HG03439 (cell line): ENCODE measurements at regions not wholly inside any gene's neighbourhood (a gene's known extent, or its start where the extent isn't known, plus 50 kb on each side); places are given as distances from the start of the nearest gene placed in this dataset.
"Not testable (repeated sequence)": the region's sequence is repeated elsewhere in the genome, so short reads cannot be mapped to it uniquely, and the experiment has no call there.

Source experiments
- ATAC-seq: cut with Tn5 transposase; IDR thresholded peaks from one replicate; pipeline ENCODE4 v1.9.1; 2021; ENCODE audit warnings: mild to moderate bottlenecking, moderate library complexity; ENCODE audit not compliant: unreplicated experiment

DNA sequence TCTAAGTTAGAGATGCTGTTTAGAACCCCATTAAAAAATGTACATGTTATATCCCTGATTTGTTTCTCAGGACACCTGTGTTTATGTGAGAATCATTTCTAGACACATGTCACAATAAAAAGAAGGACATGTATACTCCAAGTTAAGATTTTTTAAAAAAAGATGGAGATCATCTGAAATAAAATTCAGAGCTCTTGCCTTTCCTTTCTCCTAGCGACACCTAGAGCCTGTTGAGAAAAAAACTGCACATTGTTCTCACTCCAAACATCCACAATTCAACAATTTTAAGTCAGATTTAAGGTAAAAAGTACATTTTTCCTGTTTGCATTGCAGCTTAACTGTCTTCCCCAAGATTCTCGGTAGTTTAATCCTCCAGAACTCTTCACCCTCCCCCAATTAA lies 171.8 kb downstream of the ATP6V0E2 start:
- not testable (repeated sequence) for ATAC-seq

DNA sequence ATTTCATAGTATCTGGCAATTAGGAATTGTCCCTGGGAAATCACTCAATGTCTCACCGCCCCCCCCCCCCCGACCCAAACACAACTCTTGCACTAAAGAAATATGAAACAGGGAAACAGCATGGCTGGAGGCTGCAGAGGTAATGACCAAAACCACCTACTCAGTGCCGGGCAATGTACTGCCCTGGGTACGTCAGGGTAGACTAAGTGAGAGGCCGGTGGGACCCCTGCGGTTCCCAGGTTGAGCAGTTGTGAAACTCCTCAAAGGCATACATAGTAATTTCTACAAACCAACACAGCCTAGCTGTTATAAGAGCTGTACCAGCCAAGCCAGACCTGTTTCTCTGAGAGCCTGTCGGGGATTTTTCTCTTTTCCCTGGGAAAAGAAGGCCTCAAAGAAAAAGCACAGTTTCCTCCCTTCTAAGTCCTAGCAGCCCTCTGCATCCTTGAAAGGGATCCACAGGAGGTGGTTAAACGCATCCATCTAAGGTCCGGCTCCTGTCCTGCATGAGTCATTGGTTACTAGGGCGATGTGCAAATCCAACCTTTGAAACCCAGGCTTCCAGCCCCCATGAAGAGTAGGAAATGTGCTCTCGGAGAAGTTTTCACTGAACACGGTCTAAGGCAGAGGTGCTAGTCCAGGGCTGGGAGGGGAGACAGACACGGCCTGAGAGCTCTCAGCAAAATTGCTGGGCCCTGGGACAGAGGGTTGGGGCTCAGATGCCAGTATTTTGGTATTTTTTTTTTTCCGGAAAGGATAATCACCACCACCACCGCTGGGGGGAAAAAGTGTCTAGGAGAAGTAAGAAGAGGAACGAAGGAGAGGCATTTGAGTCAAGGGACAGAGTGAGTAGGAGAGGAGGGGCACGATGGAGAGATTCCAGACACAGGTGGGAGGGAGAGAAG lies 172.8 kb downstream of the ATP6V0E2 start:
- not testable (repeated sequence) for ATAC-seq

DNA sequence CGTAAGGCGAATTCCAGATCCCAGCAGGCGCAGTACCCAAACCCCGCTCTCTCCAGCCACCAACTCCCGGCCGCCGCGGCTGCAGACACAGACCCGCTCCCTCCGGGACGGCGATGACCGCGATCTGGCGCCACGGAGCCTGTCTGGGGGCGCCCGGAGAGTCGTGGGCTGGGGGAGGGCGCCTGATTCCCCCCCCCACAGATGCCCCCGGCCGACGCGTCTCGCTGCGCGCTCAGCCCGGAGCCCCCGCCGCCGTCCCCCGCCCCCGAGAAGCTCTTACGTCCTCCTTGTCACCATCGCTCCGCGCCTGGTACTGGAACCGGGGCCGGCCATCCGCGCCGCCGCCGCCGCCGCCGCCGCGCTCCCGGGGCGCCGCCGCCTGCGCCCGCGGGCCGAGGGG lies 173.6 kb downstream of the ATP6V0E2 start:
- ATAC-seq = not testable (repeated sequence)

DNA sequence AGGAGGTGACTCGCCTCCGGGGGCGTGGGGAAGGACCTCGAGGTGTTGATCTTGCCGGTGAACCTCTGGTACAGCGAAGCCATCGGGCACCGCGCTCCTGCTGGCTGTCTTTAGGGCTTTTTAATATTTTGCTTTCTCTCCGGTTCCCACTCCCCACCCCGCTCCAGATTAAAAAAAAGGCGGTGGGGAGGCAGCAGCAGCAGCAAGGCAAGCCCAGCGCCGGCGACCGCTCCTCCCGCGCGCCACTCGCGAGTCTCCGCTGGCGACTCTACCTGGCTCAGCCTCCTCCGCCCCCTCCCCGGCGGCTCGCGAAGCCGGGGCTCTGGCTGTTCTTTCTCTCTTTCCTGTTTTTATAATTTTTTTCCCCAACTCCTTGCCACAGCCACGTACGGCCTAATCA lies 174.0 kb downstream of the ATP6V0E2 start:
- not testable (repeated sequence) for ATAC-seq

DNA sequence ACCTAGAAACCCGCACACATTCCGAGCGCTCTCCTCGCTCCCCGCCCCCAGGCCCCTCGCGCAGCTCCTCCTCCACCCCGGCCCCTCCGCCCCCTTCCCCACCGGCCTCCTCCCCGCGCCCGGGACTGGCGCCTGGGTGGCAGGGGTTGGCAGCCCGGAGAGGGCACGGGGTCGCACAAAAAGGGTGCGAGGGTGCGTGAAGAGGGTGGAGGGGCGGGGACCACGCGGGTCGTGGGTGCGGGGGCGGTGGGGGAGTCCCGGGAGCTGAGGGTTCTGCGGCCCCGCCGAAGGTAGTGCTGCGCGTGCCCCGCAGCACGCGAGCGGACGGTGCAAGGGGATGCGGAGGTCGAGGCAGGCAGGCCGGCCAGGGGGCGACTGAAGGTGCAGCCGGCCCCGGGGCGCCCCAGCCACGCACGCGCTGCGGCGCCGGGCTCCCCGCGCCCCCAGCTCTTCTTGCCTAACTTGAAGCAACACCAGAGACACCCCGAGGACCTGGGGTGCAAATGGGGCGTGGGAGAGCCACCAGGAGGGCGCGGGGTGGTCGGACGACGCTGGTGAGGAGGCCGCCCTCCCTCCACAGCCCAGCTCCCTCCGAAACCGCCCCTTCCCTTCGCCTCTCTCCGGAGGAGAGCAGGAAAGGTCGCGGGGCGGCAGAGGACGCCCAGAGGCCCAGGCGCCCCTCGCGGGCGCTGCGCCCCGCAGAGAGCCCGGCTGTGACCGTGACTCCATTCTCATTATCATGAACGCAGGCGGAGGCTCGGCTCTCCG lies 174.7 kb downstream of the ATP6V0E2 start:
- not testable (repeated sequence) for ATAC-seq

DNA sequence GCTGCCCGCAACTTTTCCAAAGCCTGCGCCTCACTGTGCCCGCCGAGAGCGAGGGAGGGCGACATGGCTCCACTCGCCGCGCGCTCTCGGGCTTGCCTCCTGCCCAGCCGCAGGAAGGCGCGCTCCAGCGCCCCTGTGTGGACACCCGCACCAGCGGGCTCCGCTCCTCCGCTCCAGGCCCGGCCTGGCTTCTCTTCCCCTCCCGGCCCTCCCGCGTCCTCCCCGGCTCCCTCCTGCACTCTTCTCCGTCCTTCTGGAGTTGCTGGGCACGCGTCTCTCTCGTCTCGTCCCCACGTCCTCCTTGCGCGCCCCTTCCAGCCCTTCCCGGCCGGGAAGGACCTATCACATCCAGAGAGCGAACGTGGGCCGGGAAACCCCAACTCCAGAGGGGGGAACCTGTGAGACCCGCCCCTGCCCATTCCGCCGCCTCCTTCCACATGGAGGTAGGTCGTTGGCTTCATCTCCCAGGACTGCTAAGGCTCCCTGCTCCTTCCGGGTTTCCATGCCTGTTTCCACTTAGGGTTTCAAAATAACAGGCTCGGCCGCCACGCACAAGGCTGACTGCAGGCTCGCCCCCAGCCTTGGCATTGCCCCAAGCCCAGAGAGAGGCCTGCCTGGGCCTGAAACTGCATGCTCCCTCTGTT lies 175.4 kb downstream of the ATP6V0E2 start:
- ATAC-seq = not testable (repeated sequence)

DNA sequence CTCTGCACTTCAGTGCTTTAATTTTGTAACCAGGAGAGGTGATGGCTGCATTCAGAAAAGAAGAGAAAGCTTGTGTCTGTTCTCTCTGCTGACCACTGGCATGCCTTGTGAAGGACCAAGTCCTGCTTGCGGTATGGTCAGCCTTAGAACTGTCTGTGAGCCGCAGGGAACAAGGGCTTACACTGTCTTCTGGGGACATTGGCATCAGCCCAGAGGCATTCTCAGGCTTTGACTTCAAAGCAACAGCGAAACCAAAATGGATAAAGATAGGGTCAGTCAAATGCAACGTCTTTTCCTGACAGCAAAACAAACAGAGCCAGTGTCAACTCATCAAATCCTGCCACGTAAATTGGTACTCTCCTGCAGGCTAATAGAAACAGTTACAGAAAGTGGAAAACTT lies 179.6 kb downstream of the ATP6V0E2 start:
- ATAC-seq = not testable (repeated sequence)

DNA sequence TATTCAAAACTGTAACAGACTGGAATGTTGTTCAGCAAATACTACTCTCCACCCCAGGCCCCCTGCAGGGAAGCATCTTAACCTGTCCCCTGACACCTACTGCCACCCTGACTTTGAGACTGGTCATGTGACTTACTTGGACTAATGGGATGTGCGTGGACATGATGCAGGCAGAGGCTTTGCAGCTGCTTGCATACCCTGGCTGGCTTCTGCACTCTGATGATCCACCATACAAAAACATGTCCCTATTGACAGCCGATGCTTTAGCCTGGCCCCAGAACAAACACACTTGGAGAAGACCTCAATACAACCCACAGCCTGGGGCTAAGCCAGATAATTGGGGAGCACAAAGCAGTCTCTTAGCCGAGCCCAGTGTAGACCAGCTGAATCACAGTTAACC lies 180.5 kb downstream of the ATP6V0E2 start:
- ATAC-seq = not testable (repeated sequence)

DNA sequence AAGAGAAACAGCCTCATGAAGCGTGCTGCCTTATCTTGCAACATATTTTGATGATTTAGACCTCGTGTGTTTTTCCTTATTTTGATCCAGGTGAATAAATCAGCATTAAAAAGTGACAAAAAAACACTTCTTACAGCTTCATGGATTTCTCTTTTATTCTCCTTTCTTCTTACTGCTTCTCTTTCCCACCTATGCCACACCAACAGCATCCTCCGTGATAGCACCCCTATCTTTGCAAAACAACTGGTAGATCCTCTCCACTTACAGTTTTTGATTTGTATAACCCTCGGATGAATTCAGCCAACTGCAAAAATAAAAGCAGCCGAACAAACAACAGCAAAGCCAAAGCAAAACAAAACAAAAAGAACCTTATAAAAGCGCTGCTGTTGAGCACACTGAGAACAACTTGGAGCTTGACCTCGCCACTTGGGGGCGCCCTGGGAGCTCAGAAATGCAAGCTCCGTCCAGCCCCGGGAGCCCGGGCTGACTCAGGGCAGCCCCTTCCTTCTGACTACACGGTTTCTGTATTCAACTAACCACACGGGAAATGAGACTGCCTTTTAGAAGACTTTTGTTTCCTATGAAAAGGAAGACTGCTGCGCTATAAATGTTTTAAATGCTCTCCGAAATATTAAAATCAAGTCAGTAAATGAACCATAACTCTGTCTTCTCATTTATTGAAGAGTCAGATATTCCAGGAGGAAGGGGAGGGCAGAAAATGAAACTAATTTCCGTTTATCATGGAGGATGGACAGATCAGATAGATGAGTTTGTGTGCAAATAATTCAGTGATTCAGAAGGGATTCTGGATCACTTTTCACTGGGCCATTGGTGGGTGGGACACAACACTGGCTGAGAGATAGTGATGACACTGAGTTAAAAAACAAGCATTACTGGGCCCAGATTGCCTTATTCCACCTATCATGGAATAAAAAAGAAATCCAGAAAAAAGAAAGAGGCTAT lies 186.8 kb downstream of the ATP6V0E2 start:
- peak; percentile 87 for ATAC-seq

DNA sequence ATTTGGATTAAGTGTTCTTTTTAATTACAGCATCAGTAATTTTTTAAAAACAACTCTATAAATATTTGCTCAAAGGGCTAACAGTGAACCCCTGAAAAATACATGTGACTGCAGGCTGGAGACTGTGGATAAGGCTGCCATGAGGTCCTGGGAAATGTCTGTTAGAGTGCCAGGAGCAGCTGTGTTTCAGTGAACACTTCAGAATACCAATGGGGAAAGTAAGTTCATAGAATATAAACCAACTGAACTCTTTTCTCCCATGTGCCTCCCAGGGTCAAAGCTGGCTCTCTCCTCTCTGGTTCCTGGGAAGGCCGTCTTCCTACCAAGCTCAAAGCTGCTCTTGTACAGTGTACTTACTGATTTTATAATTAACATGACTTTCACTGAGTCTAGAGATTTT lies 189.4 kb downstream of the ATP6V0E2 start:
- not testable (repeated sequence) for ATAC-seq

DNA sequence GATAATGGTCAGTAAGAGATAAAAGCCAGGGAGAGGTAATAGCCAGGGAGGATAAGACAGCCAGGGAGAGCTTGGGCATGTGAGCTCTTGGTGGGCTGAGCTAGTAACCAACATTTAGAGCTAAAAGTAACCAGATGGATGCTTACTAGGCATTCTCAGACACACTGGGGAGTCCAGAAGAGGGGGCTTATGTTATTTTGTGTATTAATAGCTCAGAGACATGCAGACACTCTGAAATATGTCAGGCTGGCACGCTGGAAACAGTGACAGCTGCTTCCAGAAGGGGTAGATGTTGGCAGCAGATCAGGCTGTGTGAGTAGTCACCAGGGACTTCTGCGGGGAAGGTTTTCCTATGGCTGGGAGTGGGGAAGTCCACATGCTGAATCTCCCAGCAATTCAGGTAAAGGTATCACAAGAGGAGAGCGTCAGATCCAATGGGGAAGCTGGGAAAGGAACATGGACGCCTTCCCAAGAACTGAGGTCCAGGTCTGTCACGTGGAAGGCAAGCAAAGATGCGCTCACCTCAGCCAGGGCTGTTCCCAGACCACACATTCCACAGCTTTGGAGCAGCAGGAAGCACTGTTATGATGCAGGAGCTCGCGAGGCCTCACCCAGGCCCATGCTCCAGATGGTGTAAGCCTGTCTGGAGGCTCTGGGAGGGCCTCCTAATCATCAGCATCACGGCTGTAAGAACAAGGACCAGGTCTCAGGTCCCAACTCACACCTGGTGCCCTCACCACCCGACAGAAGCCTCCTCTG lies 196.0 kb downstream of the ATP6V0E2 start:
- ATAC-seq = not testable (repeated sequence)

DNA sequence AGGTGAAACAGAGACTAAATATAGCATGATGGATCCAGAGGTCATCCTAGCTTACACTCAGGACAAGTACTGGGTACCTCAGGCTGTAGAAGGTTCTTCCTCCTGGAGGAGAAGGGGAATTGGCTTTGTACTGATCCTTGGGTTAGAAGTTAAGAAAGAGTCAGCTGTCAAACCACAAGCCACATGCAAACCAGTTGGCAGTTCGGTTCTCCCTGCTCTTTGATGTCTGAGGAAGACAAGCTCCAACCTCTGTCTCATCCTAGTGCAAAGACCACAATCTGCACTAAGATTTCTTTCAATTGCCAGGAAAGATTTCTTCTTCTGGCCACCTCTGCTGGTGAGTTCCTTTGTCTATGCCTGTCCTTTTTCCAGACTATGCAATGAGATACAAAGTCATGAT lies 203.8 kb downstream of the ATP6V0E2 start:
- ATAC-seq = not testable (repeated sequence)

DNA sequence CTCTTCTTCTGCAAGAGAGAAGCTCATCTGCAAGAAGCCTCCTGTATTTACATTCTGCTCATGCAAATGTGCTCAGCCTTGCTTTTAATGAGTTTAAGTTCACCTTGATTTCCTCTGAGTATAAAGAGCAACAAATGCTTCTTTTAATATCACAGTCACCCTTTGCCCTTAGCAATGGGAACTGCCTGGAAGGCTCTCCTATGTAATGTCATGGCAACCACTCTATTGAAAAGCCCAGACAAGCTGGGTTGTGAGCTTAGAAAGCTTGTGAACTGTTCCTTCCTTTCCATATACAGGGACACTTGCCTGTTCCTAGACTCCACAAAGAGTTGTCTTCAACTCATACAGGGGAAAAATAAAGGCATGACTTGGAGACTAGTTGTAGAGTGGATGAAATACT lies 208.1 kb downstream of the ATP6V0E2 start:
- not testable (repeated sequence) for ATAC-seq

DNA sequence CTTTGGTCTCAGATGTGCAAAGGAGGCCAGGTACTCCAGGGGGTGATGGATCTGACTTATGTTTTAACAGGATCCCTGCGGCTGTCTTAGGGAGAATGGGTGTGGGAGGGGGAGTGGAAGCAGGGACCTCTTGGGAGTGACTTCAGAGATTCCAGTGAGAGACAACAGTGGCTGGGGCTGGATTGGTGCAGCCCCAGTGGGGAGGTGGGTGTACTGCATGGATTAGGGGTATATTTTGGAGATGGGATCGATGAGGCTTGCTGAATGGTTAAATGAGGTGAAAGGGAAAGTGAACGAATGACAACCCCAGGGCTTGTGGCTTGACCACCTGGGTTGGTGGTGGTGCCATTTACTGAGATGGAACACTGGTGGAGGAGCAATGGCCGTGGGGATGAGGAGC lies 211.0 kb downstream of the ATP6V0E2 start:
- ATAC-seq = not testable (repeated sequence)

DNA sequence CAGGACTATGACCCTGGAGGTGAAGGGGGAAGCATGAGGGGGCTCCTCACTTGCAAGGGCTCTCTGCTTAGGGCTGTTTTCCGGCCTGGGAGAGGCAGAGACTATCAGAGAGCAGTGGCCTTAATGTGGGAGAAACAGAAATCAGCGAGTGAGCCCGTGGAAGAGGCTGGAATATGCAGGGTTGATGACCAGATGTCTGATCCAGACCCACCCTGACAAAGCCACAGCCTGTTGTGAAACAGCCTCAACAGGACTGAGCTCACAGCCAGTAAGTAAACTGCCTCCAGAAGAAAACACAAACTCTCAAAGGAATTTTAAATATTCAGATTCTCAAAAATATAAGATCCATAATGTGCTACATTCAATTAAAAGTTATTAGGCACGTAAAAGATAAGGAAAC lies 213.7 kb downstream of the ATP6V0E2 start:
- ATAC-seq = not testable (repeated sequence)

DNA sequence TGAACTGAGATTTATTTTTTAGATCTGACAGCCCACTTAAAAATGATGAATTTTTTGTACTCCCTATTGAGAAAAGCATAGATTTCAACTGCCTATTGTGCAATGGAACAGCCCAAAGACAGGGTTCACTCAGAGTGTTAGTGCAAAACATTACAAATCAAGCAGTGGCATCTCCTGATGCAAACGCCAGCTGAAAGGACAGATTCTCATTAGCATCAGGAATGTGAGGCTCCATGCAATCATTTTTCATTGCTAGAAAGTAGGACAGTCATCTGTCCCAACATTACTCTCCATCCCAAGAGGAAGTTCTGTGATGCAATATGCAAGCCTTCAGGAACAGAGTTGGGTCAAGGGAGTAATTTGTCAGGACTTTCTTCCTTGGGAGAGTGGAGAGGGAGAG lies 215.4 kb downstream of the ATP6V0E2 start:
- ATAC-seq = not testable (repeated sequence)

DNA sequence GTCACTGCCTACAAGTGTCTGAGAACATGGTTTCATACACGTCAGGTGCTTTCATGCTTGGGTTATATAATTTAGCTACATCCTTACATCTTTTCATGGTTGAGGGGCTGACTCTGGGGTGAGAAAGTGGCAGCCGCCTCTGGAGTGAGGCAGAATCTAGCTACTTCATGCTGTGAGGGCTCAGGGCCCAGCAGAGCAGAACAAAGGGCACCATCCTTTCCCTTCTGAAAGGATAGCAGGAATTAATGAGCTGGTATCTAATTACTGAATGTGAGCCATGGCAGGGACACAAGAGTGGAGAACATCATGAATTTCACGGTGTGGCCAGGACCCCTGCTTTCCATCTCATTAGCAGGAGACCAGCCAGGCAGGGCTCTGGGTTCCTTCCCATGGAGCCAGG lies 217.0 kb downstream of the ATP6V0E2 start:
- ATAC-seq = not testable (repeated sequence)

DNA sequence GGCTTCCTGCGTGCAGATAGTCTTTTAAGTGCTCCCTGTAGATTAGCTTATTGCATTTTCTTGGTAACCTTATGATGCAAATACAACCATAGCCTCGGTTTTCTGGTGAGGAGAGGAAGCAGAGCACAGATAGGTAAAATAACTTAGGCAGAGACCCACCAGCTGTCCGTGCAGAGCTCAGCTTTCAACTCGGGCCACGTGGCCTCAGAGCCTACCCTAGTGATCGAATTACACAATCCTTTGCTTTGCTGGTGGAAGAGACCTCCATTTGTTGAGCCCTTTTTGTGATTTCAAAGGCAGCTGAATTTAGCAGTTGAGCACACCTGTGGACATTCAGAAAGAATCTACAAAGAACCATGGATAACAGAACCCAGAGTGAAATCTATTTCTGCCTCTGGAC lies 220.1 kb downstream of the ATP6V0E2 start:
- not testable (repeated sequence) for ATAC-seq

DNA sequence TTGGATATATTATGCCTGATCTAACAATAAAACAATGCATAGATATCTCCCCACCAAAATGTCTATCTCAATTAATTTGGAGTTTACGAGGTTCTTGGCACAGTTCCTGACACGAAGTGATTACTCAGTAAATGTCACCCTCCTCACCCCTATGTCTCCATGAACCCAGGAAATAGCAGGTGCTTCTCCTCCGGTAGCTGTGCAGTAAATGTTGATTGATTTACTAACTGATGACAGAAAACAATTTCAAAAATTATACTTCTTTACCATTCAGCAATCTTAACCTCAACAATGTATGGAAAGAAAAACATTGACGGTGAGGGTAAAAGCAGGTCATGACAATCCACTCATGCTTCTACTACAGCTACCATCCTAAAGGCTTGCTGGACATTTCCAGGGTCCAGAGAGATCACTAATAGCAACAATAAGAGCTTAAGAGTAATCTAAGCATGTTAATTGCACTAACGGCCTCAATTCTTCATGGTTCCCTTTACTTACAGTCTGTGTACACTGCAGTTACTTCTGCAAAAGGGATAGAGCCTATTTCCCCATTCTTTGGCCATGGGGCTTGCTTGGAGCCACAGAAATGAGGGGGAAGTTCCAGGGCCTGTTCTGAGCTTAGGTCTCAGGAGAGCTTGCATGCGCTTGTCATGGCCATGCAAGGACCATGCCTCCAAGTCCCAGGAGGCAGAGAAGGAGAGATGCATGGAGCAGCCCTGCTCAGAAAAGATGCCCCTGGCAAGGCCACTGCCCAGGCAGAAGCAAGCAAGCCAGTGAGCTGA lies 222.6 kb downstream of the ATP6V0E2 start:
- not testable (repeated sequence) for ATAC-seq
